NCI-H510A treated with DMSO at 0.1 percent for 48 hours (cell line): ENCODE measurements at regions not wholly inside any gene's neighbourhood (a gene's known extent, or its start where the extent isn't known, plus 50 kb on each side); places are given as distances from the start of the nearest gene placed in this dataset.

Experiments
- DNase-seq: peaks from one replicate; lab custom pipeline; 2025; lab: John Stamatoyannopoulos, UW

GRCh38 chr1:103250441-103250861 lies 142.1 kb upstream of the COL11A1 start:
- DNase-seq = no peak

- DNase-seq = no peak
These were observed 140.2 kb upstream of the COL11A1 start for GRCh38 chr1:103248417-103249102.

- no peak for DNase-seq
These were observed 139.2 kb upstream of the COL11A1 start for GRCh38 chr1:103247517-103247916.

GRCh38 chr1:103243481-103243880 lies 135.2 kb upstream of the COL11A1 start:
- DNase-seq = no peak

- no peak for DNase-seq
These were observed 130.7 kb upstream of the COL11A1 start for GRCh38 chr1:103239034-103239433.

GRCh38 chr1:103230061-103230460 lies 121.7 kb upstream of the COL11A1 start:
- DNase-seq = no peak

GRCh38 chr1:103220631-103221041 lies 112.3 kb upstream of the COL11A1 start:
- DNase-seq = no peak

- DNase-seq = no peak
These were observed 110.5 kb upstream of the COL11A1 start for GRCh38 chr1:103218821-103219220.

GRCh38 chr1:103218369-103218768 lies 110.0 kb upstream of the COL11A1 start:
- DNase-seq = no peak

- DNase-seq = no peak
These were observed 102.8 kb upstream of the COL11A1 start for GRCh38 chr1:103211073-103211472.

- DNase-seq = no peak
These were observed 100.5 kb upstream of the COL11A1 start for GRCh38 chr1:103208844-103209243.

GRCh38 chr1:103199001-103199400 lies 90.7 kb upstream of the COL11A1 start:
- no peak for DNase-seq

- DNase-seq = no peak
These were observed 89.8 kb upstream of the COL11A1 start for GRCh38 chr1:103198076-103198475.

- DNase-seq = no peak
These were observed 88.9 kb upstream of the COL11A1 start for GRCh38 chr1:103197216-103197615.

GRCh38 chr1:103194984-103195383 lies 86.7 kb upstream of the COL11A1 start:
- DNase-seq = no peak

GRCh38 chr1:103194060-103194459 lies 85.7 kb upstream of the COL11A1 start:
- no peak for DNase-seq

- DNase-seq = no peak
These were observed 83.0 kb upstream of the COL11A1 start for GRCh38 chr1:103191327-103191726.

- DNase-seq = no peak
These were observed 82.4 kb upstream of the COL11A1 start for GRCh38 chr1:103190766-103191165.

GRCh38 chr1:103187673-103188072 lies 79.4 kb upstream of the COL11A1 start:
- no peak for DNase-seq

- no peak for DNase-seq
These were observed 72.3 kb upstream of the COL11A1 start for GRCh38 chr1:103180660-103181059.

- no peak for DNase-seq
These were observed 68.9 kb upstream of the COL11A1 start for GRCh38 chr1:103177108-103177775.

GRCh38 chr1:103171041-103171590 lies 62.8 kb upstream of the COL11A1 start:
- DNase-seq = no peak

GRCh38 chr1:103170609-103171008 lies 62.3 kb upstream of the COL11A1 start:
- no peak for DNase-seq
